Retinal pigment epithelial cell (primary cell): ENCODE measurements at regions not wholly inside any gene's neighbourhood (a gene's known extent, or its start where the extent isn't known, plus 50 kb on each side); places are given as distances from the start of the nearest gene placed in this dataset.

Experiments used
- DNase-seq: peaks from one replicate; pipeline ENCODE4 v3.0.0-alpha.2; 2010; ENCODE audit warnings: low read depth
- H3K4me3 ChIP-seq: 2 replicates; pipeline ENCODE4 v1.5.1; 2011; ENCODE audit warnings: mild to moderate bottlenecking, low read length, control low read depth, moderate library complexity
- CTCF ChIP-seq: conservative IDR thresholded peaks from 2 replicates; pipeline ENCODE4 v1.5.1; 2011; ENCODE audit warnings: low read depth, low read length, control low read depth, inconsistent platforms

GRCh38 chr3:164467007-164467406 lies 611.3 kb downstream of the SI start:
- H3K4me3 ChIP-seq = no peak overlapping the region
- no peak for DNase-seq
- TF ChIP-seq CTCF = no peak

- peak; percentile 55 for DNase-seq
- H3K4me3 ChIP-seq = no peak overlapping the region
- no peak for TF ChIP-seq CTCF
These were observed 613.1 kb downstream of the SI start for GRCh38 chr3:164465172-164465571.

- no peak overlapping the region for H3K4me3 ChIP-seq
- TF ChIP-seq CTCF = no peak
- DNase-seq = no peak
These were observed 617.4 kb downstream of the SI start for GRCh38 chr3:164460851-164461250.

- H3K4me3 ChIP-seq = no peak overlapping the region
- no peak for TF ChIP-seq CTCF
- no peak for DNase-seq
These were observed 618.7 kb downstream of the SI start for GRCh38 chr3:164459521-164460151.

- no peak overlapping the region for H3K4me3 ChIP-seq
- TF ChIP-seq CTCF = no peak
- DNase-seq = no peak
These were observed 619.3 kb downstream of the SI start for GRCh38 chr3:164458986-164459385.

- DNase-seq = no peak
- no peak for TF ChIP-seq CTCF
- no peak overlapping the region for H3K4me3 ChIP-seq
These were observed 624.6 kb downstream of the SI start for GRCh38 chr3:164453714-164454113.

- no peak overlapping the region for H3K4me3 ChIP-seq
- DNase-seq = no peak
- TF ChIP-seq CTCF = no peak
These were observed 625.6 kb downstream of the SI start for GRCh38 chr3:164452707-164453106.
